GM18505 (cell line): ENCODE measurements at regions not wholly inside any gene's neighbourhood (a gene's known extent, or its start where the extent isn't known, plus 50 kb on each side); places are given as distances from the start of the nearest gene placed in this dataset.
"Not testable (repeated sequence)": the region's sequence is repeated elsewhere in the genome, so short reads cannot be mapped to it uniquely, and the experiment has no call there.

ENCODE experiments used
- ATAC-seq: cut with Tn5 transposase; IDR thresholded peaks from one replicate; pipeline ENCODE4 v1.9.1; 2021; ENCODE audit not compliant: unreplicated experiment
- POLR2A ChIP-seq: IDR thresholded peaks from 4 replicates; pipeline ENCODE4 v1.6.1; 2011; ENCODE audit warnings: borderline replicate concordance; ENCODE audit not compliant: insufficient read depth, insufficient read length; ENCODE audit errors: extremely low read depth

DNA sequence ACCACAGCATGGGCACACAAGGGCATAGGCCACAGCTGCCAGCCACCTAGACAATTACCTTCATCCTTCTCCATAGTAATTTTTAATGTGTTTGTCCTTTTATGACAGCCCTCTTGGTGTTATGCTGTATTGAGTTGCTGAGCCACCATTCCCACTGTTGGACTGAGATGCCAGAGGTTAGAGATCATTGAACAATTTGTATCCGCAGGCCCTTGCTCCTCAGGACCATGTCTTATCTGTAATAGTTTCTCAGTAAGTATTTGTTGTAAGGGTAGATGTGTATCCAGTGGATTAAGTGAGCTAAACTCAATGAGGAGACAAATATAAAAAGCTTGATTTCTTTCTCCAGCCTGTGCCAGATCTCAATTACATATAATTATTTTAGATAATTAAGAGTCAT, 832.8 kb upstream of the ID2 start:
- TF ChIP-seq POLR2A = no peak
- no peak for ATAC-seq

DNA sequence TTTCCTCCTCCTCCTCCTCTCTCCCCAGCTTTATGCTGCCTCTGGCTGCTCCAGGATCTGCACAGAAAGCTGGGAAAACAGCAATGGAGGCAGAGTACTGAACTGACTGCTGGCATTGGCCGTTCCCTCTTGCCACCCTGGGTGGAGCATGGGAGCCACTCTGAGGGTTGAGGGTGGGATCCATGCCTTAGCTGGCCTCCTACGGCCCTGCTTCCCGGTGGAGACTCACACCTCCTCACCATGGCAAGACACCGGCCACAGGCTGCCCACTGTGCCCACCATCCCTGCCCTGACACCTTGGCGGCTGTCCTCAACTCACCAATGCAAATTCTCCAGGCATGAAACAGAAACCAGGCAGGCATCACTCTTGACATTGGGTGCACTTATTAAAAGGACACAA, 832.3 kb upstream of the ID2 start:
- TF ChIP-seq POLR2A = no peak
- no peak for ATAC-seq

DNA sequence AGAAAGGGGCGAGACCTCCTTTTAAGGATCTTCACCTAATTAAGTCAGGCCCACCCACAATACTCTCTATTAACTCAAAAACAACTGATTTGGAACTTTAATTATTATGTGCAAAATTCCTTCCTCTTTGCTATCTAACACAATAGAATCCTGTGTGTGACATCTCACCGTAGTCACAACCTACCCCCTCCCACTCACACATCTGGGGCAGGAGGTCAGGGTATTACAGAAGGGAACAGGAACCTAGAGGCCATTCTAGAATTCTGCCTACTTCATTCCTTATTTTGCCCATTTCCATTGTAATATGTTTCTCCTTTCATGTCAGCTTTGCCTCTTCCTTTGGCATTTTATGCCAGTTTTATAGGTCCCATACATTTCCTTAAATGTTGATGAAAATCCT, 829.3 kb upstream of the ID2 start:
- ATAC-seq = no peak
- TF ChIP-seq POLR2A = no peak

DNA sequence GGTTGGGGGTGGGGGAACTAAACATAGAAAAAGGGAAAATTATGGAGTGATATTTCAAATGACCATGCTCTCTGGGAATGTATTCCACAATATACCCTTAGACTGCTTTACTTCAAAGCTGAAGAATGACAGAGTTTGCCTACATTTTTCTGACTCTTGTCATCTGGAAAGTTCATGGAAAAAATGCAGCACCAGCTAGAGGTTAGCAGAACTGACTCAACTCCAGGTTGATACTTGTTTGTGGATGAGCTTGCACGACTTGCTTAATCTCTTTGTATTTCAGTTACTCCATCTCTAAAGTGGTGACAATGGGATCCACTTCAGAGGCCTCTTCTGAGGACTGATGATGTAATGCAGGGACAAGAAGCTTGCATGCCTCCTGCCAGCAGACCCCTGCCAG, 824.0 kb upstream of the ID2 start:
- no peak for ATAC-seq
- TF ChIP-seq POLR2A = no peak

DNA sequence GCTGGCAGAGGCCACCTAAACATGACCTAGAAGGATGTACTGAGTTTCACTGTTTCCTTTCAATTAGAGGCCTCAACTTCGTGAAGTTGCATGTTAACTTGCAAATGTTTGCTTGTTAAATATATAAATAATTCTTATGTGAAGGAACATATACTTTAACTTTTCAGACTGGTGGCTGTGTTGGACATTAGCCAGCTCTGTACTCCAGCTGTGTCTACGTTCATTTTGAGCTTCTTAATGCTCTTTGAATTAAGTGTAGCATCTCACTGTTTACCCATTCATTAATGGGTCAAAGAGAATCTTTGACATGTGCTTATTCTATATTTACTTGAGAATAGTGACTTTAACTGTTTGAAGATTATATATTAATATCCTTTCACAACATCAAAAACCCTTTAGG, 823.2 kb upstream of the ID2 start:
- ATAC-seq = no peak
- TF ChIP-seq POLR2A = no peak

DNA sequence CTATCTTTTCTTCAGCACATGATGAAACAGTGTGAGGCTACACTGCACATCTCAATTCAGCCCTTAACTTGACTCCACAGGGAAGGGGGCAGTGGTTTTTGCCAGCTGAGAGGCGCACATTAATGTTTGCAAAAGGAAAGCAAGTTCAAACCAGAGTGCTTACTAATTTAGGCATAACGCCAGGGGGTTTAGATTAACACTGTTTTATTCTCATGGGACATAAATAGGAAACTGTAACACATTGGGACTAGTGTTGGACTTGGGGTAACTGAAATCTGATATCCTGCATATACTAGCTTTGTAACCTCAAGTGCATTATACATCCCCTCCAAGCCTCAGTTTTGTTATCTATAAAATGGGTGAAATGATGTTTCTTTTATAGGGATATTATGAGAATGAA, 821.2 kb upstream of the ID2 start:
- ATAC-seq = no peak
- no peak for TF ChIP-seq POLR2A

DNA sequence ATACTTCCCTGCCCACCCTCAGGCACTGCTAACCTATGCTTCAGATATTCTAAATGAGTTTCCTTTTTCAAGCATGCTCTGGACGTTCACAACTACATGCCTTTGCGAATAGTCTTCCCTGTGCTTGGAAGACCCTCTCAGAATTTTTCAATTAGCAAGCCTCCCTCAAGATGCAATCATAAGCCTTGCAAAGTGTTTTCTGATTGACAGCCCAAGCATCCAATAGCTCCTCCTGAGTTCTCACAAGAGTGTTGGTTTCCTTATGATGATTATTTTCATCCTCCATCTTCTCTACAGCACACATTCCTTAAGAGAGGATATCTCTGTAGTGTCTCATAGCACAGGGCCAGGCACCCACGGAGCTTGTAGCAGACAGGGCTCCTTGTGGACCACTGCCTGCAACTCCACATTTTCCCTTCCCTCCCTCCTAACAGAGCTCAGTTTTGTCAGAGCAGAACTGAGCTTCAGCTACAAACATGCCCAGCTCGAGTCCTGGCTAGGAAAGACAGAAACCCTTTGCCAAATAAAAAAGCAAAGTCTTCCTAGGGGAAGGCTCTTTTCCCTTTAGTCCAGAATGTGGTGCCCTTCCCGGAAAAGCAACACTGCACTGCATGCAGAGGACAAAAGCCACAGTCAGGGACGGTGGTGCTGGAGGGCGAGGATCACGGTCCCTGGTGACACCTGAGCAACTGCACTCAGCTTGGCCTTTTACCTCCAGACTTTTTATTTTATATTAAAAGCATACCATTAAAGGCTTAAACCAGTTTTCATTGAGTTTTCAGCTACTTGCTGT, 819.8 kb upstream of the ID2 start:
- ATAC-seq = no peak
- TF ChIP-seq POLR2A = no peak

DNA sequence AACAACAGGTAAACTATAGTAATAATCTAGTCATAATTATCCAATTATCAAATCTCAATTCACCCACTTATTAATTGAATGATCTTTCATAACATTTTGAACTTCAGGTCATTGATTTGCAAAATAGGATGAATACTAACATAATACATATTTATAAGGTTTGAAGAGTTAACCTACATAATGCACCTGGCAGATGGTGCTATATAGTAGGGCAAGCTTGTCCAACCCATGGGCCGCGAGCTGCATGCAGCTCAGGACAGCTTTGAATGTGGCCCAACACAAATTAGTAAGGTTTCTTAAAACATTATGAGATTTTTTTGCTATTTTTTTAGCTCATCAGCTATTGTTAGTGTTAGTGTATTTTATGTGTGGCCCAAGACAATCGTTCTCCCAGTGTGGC, 815.8 kb upstream of the ID2 start:
- ATAC-seq = no peak
- TF ChIP-seq POLR2A = no peak

DNA sequence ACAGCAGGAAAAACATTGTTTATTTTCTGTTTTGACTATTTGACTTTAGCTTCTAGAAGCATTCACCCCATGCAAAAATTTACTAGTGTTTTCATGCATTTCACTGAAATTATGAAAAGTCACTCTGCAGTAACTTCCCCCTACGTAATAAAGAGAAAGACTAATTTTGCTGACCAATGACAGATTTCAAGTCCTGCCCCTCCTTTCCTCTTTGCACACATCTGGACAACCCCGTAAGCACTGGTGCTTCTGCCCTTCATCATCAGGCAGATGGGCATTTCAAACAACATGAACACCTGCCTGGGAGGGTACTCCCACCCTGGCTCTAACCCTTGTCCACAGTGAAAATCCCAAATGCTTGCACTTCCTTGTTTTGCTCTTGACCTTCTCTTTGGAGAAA, 815.0 kb upstream of the ID2 start:
- no peak for ATAC-seq
- no peak for TF ChIP-seq POLR2A

DNA sequence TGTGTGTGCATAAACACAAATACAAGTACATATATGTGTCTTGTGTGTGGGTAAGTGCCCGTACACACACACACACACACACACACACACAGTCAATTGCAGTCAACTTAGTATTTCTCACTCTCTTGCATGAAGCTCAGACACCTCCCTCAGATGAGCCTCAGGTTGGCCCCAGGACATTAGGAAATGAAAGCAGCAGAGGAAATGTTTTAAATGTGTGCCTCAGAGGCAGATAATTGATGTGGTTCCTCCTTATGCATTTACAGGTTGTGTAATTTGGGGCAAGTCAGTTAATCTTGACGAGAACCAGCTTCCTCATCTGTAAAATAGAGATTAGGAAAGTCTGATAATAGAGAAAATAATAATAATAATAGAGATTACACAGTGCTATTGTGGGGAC, 814.0 kb upstream of the ID2 start:
- no peak for TF ChIP-seq POLR2A

DNA sequence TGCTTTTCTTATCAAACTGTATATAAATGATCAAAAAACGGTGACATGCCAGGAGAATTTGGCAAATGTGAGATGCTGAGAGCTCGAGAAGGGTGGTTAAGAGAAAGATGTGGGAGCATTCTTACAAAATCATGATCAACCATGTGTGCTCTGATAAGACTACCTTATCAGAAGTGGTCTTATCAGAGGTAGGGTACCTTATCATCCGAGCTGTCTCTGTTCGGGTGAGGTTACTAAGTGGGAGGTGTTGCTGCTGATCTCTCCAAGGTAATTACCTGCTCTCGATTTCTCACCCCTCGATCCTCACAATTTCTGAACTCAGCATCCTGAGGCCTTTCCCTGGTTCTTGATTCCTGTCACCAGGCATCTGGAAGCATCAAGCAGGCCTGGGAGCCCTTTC, 813.0 kb upstream of the ID2 start:
- no peak for ATAC-seq
- no peak for TF ChIP-seq POLR2A

More for the DNA sequence above, 814.0 kb upstream of the ID2 start:
- ATAC-seq = no peak

DNA sequence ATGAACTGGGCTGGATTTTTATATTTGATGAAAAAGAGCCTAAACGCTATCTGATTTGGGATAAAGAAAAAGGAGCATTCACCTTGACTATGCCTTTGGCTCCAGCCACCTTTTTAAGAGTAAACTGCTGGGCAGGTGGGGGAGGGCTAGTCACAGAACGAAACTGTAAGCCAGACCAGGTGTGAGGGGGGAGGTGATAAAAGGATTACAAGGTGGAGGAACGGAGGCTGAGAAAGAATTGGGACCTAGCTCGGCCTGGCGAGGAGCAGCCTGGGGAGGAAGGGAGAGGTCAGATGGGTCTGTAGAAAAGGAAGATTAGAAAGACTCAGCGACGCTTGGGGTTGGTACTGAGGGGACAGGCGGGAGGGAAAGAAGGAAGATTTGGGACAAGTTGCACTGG, 805.4 kb upstream of the ID2 start:
- ATAC-seq = not testable (repeated sequence)

DNA sequence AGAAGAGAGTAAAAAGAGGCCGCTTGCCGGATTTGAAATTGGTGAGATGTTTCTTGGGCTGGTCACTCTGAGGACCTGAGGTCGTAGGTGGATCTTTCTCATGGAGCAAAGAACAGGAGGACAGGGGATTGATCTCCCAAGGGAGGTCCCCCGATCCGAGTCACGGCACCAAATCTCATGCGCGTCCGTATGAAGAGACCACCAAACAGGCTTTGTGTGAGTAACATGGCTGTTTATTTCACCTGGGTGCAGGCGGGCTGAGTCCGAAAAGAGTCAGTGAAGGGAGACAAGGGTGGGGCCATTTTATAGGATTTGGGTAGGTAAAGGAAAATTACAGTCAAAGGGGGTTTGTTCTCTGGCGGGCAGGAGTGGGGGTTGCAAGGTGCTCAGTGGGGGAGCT, 803.6 kb upstream of the ID2 start:
- ATAC-seq = not testable (repeated sequence)

DNA sequence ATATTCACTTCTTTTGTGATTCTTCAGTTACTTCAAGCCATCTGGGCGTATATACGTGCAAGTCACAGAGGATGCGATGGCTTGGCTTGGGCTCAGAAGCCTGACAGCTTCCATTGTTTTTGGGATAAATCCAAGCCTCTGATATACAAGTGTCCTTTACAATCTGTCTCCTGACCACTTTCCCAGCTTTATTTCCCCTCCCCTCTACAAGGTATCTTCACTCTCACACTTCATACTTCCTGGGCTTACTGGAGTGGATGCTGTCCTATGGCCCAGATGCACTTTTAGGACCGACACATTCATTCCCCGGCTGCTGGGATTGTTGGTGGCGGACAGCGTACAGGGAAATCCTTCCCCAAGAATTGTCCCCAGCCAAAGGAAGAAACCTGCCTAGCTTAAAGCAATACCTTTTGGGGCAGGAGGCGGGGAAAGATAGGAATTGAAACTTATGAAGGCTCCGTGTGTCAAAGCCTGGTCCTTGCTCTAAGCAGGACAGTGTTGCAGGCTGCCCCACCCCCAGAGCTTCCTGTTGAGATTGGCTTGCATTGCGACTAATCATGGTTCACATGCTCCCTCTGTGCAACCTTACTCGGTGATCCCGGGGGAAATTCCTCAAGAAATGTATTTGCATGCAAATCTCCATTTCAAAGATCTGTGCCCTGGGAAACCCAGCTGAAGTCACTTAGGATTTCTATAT, 802.9 kb upstream of the ID2 start:
- no peak for ATAC-seq
- no peak for TF ChIP-seq POLR2A

DNA sequence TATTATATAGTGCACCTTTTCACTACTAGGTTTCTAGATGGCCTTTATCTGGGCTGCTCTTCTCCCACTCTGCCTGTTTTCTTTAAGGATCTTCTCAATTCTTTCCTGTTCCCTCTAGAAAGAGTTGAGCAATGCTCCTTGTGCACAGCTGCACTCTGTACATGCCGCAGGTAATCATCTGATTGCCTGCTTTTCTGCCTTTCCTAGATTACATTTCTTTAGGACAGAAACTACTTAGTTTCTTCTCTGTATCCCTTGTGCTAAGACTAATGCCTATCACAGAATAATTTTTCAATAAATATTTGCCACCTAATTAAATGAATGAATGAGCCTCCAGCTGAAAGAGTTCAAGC, 802.4 kb upstream of the ID2 start:
- ATAC-seq = no peak
- no peak for TF ChIP-seq POLR2A

DNA sequence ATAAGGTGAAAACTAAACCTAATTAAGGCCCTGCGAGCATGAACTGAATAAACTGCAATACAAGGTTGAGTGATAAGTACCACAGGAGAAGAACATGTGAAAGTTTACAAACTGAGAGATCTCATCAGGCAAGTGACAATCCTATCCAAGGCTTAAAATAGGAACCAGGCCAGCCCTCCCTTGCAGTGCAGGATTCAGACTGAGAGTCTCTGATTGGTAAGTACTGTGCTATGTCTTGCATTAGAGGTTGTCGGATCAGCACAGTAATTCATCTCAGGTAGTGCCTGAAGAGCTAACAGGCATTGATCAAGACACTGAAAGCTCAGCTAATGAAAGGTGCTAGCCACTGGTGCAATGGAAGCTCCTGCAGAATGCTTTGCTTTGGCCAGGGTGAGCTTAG, 801.7 kb upstream of the ID2 start:
- TF ChIP-seq POLR2A = no peak
- ATAC-seq = no peak

DNA sequence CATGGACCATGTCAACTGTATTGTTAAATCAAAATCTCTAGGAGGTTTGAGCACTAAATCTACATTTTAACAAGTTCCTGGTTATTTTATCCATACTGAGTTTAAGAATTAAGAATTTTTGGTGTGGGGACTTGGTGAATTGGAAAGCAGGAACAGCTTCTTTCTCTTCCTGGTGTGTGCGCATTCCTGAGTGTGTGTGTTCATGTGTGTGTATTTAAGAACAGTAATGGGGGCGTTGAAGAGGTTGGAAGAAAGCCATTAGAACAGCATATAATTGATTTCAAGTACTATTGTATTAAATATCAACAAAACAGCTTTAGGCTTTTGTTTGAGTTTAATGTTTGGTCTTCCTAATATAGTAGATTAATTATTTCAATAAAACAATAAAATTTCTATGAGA, 801.3 kb upstream of the ID2 start:
- no peak for ATAC-seq
- TF ChIP-seq POLR2A = no peak
